ENCODE measurements at regions not wholly inside any gene's neighbourhood (a gene's known extent, or its start where the extent isn't known, plus 50 kb on each side); places are given as distances from the start of the nearest gene placed in this dataset.

DNA sequence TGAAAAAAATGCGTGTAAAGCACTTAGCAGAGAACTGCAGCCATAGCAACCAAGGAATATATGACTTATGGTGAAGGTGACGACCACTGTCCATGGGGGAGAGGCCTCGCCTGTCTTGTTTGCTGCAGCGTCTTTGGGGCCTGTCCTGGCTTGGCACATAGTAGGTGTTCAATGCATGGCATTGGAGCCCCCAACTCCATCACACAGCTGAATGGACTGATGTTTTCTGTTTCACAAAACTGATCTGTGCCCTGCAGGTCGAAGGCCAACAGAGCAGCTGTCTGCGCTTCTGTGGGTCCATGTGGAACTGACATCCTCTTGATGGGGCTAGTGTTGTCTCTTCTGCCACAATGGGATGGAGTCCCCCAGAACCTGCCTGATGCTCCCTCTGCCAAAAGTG lies 296.0 kb downstream of the PTPRU start:
- H3K4me3 ChIP-seq, result no peak overlapping the region
- intact Hi-C loops (cut with DNase I; ENCODE audit: low total_unique reads), result no loop called here
- no peak for DNase-seq (ENCODE audit: low spot score in 2 of 2)
- H3K36me3 ChIP-seq, result no peaks in the 10 kb centered on the region
- peaks cover 0 to 8% of the 10 kb centered on the region in 2 donors for H3K27me3 ChIP-seq
- no peak overlapping the region for H3K27ac ChIP-seq
- peaks cover 8 to 20% of the 10 kb centered on the region in 2 donors for H3K9me3 ChIP-seq
- TF ChIP-seq POLR2A (IDR thresholded peaks at IDR 0.05), result no peak
- no peak for TF ChIP-seq CTCF (IDR thresholded peaks at IDR 0.05)
- no peaks in the 10 kb centered on the region for H3K4me1 ChIP-seq

DNA sequence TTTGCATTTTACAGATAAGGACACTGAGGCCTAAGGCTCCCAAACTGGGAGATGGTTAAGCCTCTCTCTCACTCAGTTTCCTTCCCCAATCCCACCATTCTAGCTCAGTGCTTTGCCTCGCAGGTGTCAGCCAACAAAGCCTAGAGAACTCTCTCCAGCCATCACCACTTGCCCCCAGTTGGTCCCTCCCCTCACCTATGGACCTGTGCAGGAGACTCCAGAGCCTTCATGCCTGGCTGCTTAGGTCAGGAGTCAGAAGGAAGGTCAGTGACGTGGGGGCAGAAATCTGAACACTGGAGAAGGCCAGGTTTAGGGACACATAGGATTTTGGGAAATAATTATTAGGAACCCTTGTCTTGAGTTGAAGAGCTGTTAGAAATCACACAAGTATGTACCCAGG lies 295.3 kb downstream of the PTPRU start:
- Histone ChIP-seq H3K9me3 (peaks cover 8 to 20% of the 10 kb centered on the region in 2 donors), H3K4me1 (no peaks in the 10 kb centered on the region), H3K27me3 (peaks cover 0 to 8% of the 10 kb centered on the region in 2 donors), H3K27ac (no peak overlapping the region), H3K36me3 (no peaks in the 10 kb centered on the region), H3K4me3 (no peak overlapping the region)
- TF ChIP-seq POLR2A (IDR thresholded peaks at IDR 0.05) (no peak), POLR2AphosphoS5 (IDR thresholded peaks at IDR 0.05) (no peak), CTCF (IDR thresholded peaks at IDR 0.05) (no peak)
- intact Hi-C loops (cut with DNase I; ENCODE audit: low total_unique reads), result no loop called here
- DNase-seq (ENCODE audit: low spot score in 2 of 2), result no peak

DNA sequence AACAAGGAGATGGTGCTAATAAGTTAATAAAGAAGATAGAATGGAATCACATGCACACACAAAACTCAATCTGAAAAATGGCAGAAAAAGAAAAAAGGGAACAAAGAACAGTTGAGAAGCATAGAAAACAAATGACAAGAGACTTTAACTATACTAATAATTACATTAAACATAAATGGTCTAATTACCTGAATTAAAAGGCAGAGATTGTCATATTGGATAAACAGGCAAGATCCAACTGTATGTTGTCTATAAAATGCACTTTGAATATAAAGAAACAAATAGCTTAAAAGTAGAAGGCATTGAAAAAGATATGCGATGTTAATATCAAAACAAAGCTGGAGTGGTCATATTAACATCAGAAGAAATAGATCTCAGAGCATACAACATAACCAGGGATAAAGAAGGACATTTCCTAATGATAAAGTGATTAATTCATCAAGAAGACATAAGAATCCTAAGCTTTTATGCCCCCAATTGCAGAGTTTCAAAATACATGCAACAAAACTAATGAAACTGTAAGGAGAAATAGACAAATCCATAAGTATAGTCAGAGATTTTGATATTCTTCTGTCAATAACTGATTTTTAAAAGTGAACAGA lies 293.5 kb downstream of the PTPRU start:
- no peak overlapping the region for H3K4me3 ChIP-seq
- intact Hi-C loops (cut with DNase I; ENCODE audit: low total_unique reads), result no loop called here
- no peak for TF ChIP-seq POLR2A (IDR thresholded peaks at IDR 0.05)
- TF ChIP-seq CTCF (IDR thresholded peaks at IDR 0.05), result no peak
- no peak for TF ChIP-seq POLR2AphosphoS5 (IDR thresholded peaks at IDR 0.05)

GRCh38 chr1:29527314-29528004 lies 291.1 kb downstream of the PTPRU start:
- intact Hi-C loops (cut with DNase I; ENCODE audit: low total_unique reads), result no loop called here
- Histone ChIP-seq H3K36me3 (no peaks in the 10 kb centered on the region), H3K4me1 (no peaks in the 10 kb centered on the region), H3K27me3 (peaks cover 0 to 8% of the 10 kb centered on the region in 2 donors), H3K4me3 (no peak overlapping the region), H3K27ac (no peak overlapping the region), H3K9me3 (peaks cover 8 to 20% of the 10 kb centered on the region in 2 donors)
- TF ChIP-seq POLR2AphosphoS5 (IDR thresholded peaks at IDR 0.05) (no peak), CTCF (IDR thresholded peaks at IDR 0.05) (no peak), POLR2A (IDR thresholded peaks at IDR 0.05) (no peak)
- DNase-seq (ENCODE audit: low spot score in 2 of 2), result peak in 1 of 2 donors; percentile 7

More for the DNA sequence above, 293.5 kb downstream of the PTPRU start:
- H3K36me3 ChIP-seq, result no peaks in the 10 kb centered on the region
- no peak for DNase-seq (ENCODE audit: low spot score in 2 of 2)
- H3K27me3 ChIP-seq, result peaks cover 0 to 8% of the 10 kb centered on the region in 2 donors
- no peak overlapping the region for H3K27ac ChIP-seq
- peaks cover 8 to 20% of the 10 kb centered on the region in 2 donors for H3K9me3 ChIP-seq
- H3K4me1 ChIP-seq, result no peaks in the 10 kb centered on the region

DNA sequence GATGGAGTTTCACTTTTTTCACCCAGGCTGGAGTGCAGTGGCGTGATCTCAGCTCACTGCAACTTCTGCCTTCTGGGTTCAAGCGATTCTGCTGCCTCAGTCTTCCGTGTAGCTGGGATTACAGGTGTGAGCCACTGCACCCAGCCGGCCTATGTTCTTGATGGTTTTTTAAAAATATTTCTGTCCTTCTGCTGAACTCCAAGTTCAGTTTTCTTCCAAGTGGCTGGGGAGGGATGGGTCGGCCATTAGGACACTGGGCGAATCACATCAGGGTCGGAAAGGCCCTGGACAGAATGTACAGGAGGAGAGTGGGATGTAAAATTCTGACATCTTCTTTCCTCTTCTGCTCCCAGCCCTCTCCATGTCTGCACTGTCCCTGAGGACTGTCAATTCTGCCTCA lies 289.6 kb downstream of the PTPRU start:
- no peak for DNase-seq (ENCODE audit: low spot score in 2 of 2)
- intact Hi-C loops (cut with DNase I; ENCODE audit: low total_unique reads), result no loop called here

More for the DNA sequence above, 289.6 kb downstream of the PTPRU start:
- peaks cover 0 to 11% of the 10 kb centered on the region in 2 donors for H3K27me3 ChIP-seq
- H3K4me3 ChIP-seq, result no peak overlapping the region
- peaks cover 8 to 20% of the 10 kb centered on the region in 2 donors for H3K9me3 ChIP-seq
- H3K36me3 ChIP-seq, result no peaks in the 10 kb centered on the region
- H3K4me1 ChIP-seq, result no peaks in the 10 kb centered on the region
- H3K27ac ChIP-seq, result no peak overlapping the region
- TF ChIP-seq POLR2AphosphoS5 (IDR thresholded peaks at IDR 0.05) (no peak), CTCF (IDR thresholded peaks at IDR 0.05) (no peak), POLR2A (IDR thresholded peaks at IDR 0.05) (no peak)
